ENCODE measurements at regions not wholly inside any gene's neighbourhood (a gene's known extent, or its start where the extent isn't known, plus 50 kb on each side); places are given as distances from the start of the nearest gene placed in this dataset.

- no peak for TF ChIP-seq CTCF (IDR thresholded peaks at IDR 0.05; ENCODE audit: insufficient read depth, low read depth, low read length, missing control alignments)
- DNase-seq (ENCODE audit: low read depth), result no peak
- no peak overlapping the region for H3K4me3 ChIP-seq (ENCODE audit: low read length)
Measured at GRCh38 chr10:33669904-33670303, 335.4 kb upstream of the NRP1 start.

GRCh38 chr10:33666686-33667480, 332.4 kb upstream of the NRP1 start:
- no peak for TF ChIP-seq CTCF (IDR thresholded peaks at IDR 0.05; ENCODE audit: insufficient read depth, low read depth, low read length, missing control alignments)
- no peak for DNase-seq (ENCODE audit: low read depth)
- H3K4me3 ChIP-seq (ENCODE audit: low read length), result no peak overlapping the region

- peak; percentile 82 for DNase-seq (ENCODE audit: low read depth)
- no peak overlapping the region for H3K4me3 ChIP-seq (ENCODE audit: low read length)
- TF ChIP-seq CTCF (IDR thresholded peaks at IDR 0.05; ENCODE audit: insufficient read depth, low read depth, low read length, missing control alignments), result no peak
Measured at GRCh38 chr10:33665501-33665900, 331.0 kb upstream of the NRP1 start.

GRCh38 chr10:33664070-33664469, 329.6 kb upstream of the NRP1 start:
- TF ChIP-seq CTCF (IDR thresholded peaks at IDR 0.05; ENCODE audit: insufficient read depth, low read depth, low read length, missing control alignments), result no peak

GRCh38 chr10:33661580-33662336, 327.3 kb upstream of the NRP1 start:
- TF ChIP-seq CTCF (IDR thresholded peaks at IDR 0.05; ENCODE audit: insufficient read depth, low read depth, low read length, missing control alignments), result no peak
- peak; percentile 62 for DNase-seq (ENCODE audit: low read depth)
- H3K4me3 ChIP-seq (ENCODE audit: low read length), result no peak overlapping the region

More at GRCh38 chr10:33664070-33664469, 329.6 kb upstream of the NRP1 start:
- no peak for DNase-seq (ENCODE audit: low read depth)
- H3K4me3 ChIP-seq (ENCODE audit: low read length), result no peak overlapping the region

- DNase-seq (ENCODE audit: low read depth), result no peak
- TF ChIP-seq CTCF (IDR thresholded peaks at IDR 0.05; ENCODE audit: insufficient read depth, low read depth, low read length, missing control alignments), result no peak
- H3K4me3 ChIP-seq (ENCODE audit: low read length), result no peak overlapping the region
Measured at GRCh38 chr10:33660329-33660728, 325.9 kb upstream of the NRP1 start.

All from epithelial cell of esophagus (primary cell).